Gastrocnemius medialis (tissue), 4 donors: ENCODE measurements at regions not wholly inside any gene's neighbourhood (a gene's known extent, or its start where the extent isn't known, plus 50 kb on each side); places are given as distances from the start of the nearest gene placed in this dataset.
"Not testable (repeated sequence)": the region's sequence is repeated elsewhere in the genome, so short reads cannot be mapped to it uniquely, and the experiment has no call there.

Source experiments
- POLR2A ChIP-seq, 2 donors: fragments of 450-650 bp; IDR thresholded peaks; one replicate each; pipeline ENCODE4 v1.6.1; 2017; ENCODE audit warnings: antibody characterized with exemption in 2 of 2, mild to moderate bottlenecking in 2 of 2, moderate library complexity in 2 of 2
- TF ChIP-seq, protein P1 (sequence below), 5 experiments: fragments of 450-650 bp in 3 of 5; fragments of 200-600 bp in 2 of 5; sonication (generic) in 2 of 5; IDR thresholded peaks in 4 of 5; conservative IDR thresholded peaks in 1 of 5; 1 replicate in 4 of 5; 2 replicates in 1 of 5; pipeline ENCODE4 v1.5.1; 2016 to 2019; ENCODE audit warnings: antibody characterized with exemption in 5 of 5, mild to moderate bottlenecking in 3 of 5, moderate library complexity in 3 of 5

DNA sequence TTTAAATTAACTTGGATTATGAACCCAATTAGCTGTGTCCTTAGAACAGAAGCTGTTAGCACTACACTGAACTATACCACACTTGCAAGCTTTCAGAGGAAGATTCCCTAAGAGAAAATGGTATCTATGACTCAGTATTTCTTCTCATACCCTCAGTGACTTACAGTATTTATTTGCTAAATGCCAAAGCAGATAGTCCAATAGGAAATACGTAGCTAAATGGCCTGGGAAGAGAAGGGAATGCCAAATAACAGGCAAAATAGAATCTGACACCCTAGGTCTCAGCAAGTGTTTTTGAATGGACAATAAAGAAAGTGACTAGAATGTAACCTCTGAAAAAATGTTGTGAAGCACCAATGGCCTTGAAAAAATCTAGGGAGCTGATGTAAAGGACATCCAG is 570.8 kb downstream of the ZWINT start:
- TF ChIP-seq, protein P1, sequence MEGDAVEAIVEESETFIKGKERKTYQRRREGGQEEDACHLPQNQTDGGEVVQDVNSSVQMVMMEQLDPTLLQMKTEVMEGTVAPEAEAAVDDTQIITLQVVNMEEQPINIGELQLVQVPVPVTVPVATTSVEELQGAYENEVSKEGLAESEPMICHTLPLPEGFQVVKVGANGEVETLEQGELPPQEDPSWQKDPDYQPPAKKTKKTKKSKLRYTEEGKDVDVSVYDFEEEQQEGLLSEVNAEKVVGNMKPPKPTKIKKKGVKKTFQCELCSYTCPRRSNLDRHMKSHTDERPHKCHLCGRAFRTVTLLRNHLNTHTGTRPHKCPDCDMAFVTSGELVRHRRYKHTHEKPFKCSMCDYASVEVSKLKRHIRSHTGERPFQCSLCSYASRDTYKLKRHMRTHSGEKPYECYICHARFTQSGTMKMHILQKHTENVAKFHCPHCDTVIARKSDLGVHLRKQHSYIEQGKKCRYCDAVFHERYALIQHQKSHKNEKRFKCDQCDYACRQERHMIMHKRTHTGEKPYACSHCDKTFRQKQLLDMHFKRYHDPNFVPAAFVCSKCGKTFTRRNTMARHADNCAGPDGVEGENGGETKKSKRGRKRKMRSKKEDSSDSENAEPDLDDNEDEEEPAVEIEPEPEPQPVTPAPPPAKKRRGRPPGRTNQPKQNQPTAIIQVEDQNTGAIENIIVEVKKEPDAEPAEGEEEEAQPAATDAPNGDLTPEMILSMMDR (IDR thresholded peaks at IDR 0.05 in 4 of 5, conservative IDR thresholded peaks at IDR 0.05 in 1 of 5) = not testable (repeated sequence)
- not testable (repeated sequence) for TF ChIP-seq POLR2A (IDR thresholded peaks at IDR 0.05)
